ENCODE measurements at regions not wholly inside any gene's neighbourhood (a gene's known extent, or its start where the extent isn't known, plus 50 kb on each side); places are given as distances from the start of the nearest gene placed in this dataset.

- TF ChIP-seq POLR2A (IDR thresholded peaks at IDR 0.05) = no peak
- TF ChIP-seq CTCF (IDR thresholded peaks at IDR 0.05) = no peak
Observed at GRCh38 chr16:9148374-9149015, 57.1 kb downstream of the HAPSTR1 start.

Measured in uterus (tissue), 2 donors.